ENCODE measurements at regions not wholly inside any gene's neighbourhood (a gene's known extent, or its start where the extent isn't known, plus 50 kb on each side); places are given as distances from the start of the nearest gene placed in this dataset.

DNA sequence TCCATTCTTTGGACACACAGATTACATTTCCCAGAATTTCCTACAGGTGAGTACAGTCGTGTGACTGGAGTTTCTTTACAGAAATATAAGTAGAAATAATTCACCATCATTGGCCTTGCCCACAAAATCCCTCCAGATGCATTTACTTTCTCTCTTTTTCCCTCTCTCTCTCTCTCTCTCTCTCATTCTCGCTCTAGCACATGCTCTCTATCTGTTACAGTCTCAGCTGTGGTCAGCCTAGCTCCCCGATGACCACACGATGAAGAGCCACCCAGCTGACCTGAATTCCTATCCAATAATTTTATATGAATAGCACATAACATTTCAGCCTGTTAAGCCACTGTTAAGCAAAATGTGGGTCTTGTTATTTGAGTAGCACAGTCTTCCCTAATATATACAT, 507.9 kb downstream of the PCDH7 start:
- TF ChIP-seq YY1 (IDR thresholded peaks at IDR 0.05; ENCODE audit: insufficient read depth, insufficient read length) (no peak), ZNF274 (IDR thresholded peaks at IDR 0.05; ENCODE audit: low read depth, low read length) (no peak)

All from NT2/D1 (cell line).